ENCODE measurements at regions not wholly inside any gene's neighbourhood (a gene's known extent, or its start where the extent isn't known, plus 50 kb on each side); places are given as distances from the start of the nearest gene placed in this dataset.
A peak's percentile ranks its signal among the peaks of the same experiment; 100 is the strongest.
"Not testable (repeated sequence)": the region's sequence is repeated elsewhere in the genome, so short reads cannot be mapped to it uniquely, and the experiment has no call there.

DNA sequence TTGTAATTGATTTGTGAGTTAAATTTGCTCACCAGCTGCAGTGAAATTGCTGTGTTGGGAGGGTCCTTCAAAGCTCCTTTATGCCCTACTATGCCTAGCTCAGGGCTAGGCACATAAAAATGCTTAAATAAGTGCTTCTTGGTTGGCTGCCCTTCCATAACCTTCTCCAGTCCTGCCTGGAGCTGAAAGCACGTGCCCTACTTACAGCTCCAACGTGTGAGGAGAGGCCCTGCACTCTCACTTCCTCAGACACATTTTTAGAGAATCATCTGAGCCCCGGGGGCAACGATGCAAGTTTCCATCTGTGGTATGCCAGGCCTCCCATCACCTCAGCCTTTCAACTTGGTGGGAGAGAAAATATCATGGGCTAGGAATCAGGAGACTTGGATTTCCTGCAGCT, 202.7 kb downstream of the BCL11A start:
- TF ChIP-seq, protein P1, sequence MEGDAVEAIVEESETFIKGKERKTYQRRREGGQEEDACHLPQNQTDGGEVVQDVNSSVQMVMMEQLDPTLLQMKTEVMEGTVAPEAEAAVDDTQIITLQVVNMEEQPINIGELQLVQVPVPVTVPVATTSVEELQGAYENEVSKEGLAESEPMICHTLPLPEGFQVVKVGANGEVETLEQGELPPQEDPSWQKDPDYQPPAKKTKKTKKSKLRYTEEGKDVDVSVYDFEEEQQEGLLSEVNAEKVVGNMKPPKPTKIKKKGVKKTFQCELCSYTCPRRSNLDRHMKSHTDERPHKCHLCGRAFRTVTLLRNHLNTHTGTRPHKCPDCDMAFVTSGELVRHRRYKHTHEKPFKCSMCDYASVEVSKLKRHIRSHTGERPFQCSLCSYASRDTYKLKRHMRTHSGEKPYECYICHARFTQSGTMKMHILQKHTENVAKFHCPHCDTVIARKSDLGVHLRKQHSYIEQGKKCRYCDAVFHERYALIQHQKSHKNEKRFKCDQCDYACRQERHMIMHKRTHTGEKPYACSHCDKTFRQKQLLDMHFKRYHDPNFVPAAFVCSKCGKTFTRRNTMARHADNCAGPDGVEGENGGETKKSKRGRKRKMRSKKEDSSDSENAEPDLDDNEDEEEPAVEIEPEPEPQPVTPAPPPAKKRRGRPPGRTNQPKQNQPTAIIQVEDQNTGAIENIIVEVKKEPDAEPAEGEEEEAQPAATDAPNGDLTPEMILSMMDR (IDR thresholded peaks at IDR 0.05): no peak
- no peak for TF ChIP-seq EZH2 (IDR thresholded peaks at IDR 0.05; ENCODE audit: borderline replicate concordance, insufficient read depth, low read depth, low read length, poor library complexity, severe bottlenecking)
- DNase-seq (peak; percentile 87), ATAC-seq (ENCODE audit: low read depth) (peak; percentile 22)
- intact Hi-C loops (cut with micrococcal nuclease): loop anchor here (1.0 to 5.0 kb wide), 3 partner anchors 13 to 463 kb away; no protein-coding TSS in a partner anchor
- Histone ChIP-seq H3K9me3 (ENCODE audit: control extremely low read depth in 1 of 3, control insufficient read depth in 2 of 3, insufficient read depth in 1 of 3, low read length in 2 of 3) (peaks cover 0 to 9% (median 3%) of the 10 kb centered on the region in 3 donors), H3K27ac (ENCODE audit: low read length in 2 of 2) (peak overlapping the region; percentile 95), H3K36me3 (replicated peaks in 1 of 2; ENCODE audit: control extremely low read depth in 1 of 2, control insufficient read depth in 1 of 2, extremely low read depth in 1 of 2, insufficient read depth in 2 of 2, low read length in 1 of 2) (no peaks in the 10 kb centered on the region), H3K9ac (ENCODE audit: low read length) (peak overlapping the region; percentile 31), H3K4me2 (replicated peaks; ENCODE audit: low read depth, low read length, poor library complexity, severe bottlenecking) (peak overlapping the region; percentile 75), H3K79me2 (ENCODE audit: control insufficient read depth, insufficient read depth, low read length) (peaks cover 8% of the 10 kb centered on the region), H3K4me1 (ENCODE audit: control insufficient read depth in 2 of 2, insufficient read depth in 2 of 2, low read length in 2 of 2) (peaks cover 80 to 89% of the 10 kb centered on the region in 2 donors), H3K4me3 (ENCODE audit: control extremely low read depth in 1 of 5, extremely low read depth in 1 of 5, insufficient read depth in 1 of 5, low read depth in 2 of 5, low read length in 4 of 5) (no peak overlapping the region), H3K27me3 (replicated peaks in 1 of 4; ENCODE audit: control extremely low read depth in 1 of 4, control insufficient read depth in 3 of 4, insufficient read depth in 4 of 4, low read length in 3 of 4) (no peaks in the 10 kb centered on the region), H4K20me1 (ENCODE audit: control insufficient read depth, insufficient read depth, low read length, poor library complexity, severe bottlenecking) (no peaks in the 10 kb centered on the region), H2AFZ (ENCODE audit: insufficient read depth, low read depth, low read length, poor library complexity, severe bottlenecking) (no peak overlapping the region)
- 8% methylated on average over 2 of the region's 4 CpGs for WGBS (ENCODE audit: insufficient coverage)
- Mint-ChIP-seq H3K9me3 (ENCODE audit: insufficient read depth) (peaks cover 2% of the 10 kb centered on the region), H3K27me3 (no peaks in the 10 kb centered on the region), H3K4me1 (peaks cover 87% of the 10 kb centered on the region), H3K27ac (peak overlapping the region; percentile 99), H3K4me3 (peak overlapping the region; percentile 54)
- POLR2A ChIA-PET: interaction anchor here (0.6 to 5.3 kb wide), 8 partner anchors 13 to 203 kb away, joined by 3 to 64 read pairs (median 6); partner anchors contain the start of gene BCL11A
- CTCF ChIA-PET: interaction anchor here (1.0 to 5.2 kb wide), 9 partner anchors 11 to 200 kb away, joined by 3 to 42 read pairs (median 7); no protein-coding TSS in a partner anchor

DNA sequence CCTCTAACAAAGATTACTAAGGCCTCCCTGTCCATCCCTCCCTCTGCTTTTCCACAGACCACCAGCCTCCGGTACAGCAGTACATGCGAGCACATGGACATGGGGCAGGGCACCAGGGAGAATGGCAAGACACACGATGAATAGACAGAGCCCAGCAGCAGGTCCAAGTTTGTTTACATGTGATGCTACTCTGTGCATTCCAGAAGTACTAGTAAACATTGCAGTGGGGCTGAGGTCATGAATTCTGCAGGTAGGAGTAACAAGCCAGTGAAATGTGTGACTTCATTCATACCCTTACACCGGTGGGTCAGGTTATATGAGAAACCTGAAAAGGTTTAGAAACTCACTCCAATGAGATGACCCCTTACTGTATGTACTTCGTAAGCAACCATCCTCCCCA, 205.7 kb downstream of the BCL11A start:
- H2AFZ ChIP-seq (ENCODE audit: insufficient read depth, low read depth, low read length, poor library complexity, severe bottlenecking): peak overlapping the region; percentile 2
- H3K27me3 Mint-ChIP-seq: no peaks in the 10 kb centered on the region
- intact Hi-C loops (cut with micrococcal nuclease): loop anchor here (5.0 kb wide), 1 partner anchor 35 kb away; no protein-coding TSS in a partner anchor
- H3K4me1 ChIP-seq (ENCODE audit: control insufficient read depth in 2 of 2, insufficient read depth in 2 of 2, low read length in 2 of 2): peaks cover 52 to 60% of the 10 kb centered on the region in 2 donors
- H3K9ac ChIP-seq (ENCODE audit: low read length): no peak overlapping the region
- H3K36me3 ChIP-seq (replicated peaks in 1 of 2; ENCODE audit: control extremely low read depth in 1 of 2, control insufficient read depth in 1 of 2, extremely low read depth in 1 of 2, insufficient read depth in 2 of 2, low read length in 1 of 2): peaks cover 0 to 2% of the 10 kb centered on the region in 2 experiments
- H3K4me3 ChIP-seq (ENCODE audit: control extremely low read depth in 1 of 5, extremely low read depth in 1 of 5, insufficient read depth in 1 of 5, low read depth in 2 of 5, low read length in 4 of 5): no peak overlapping the region
- peaks cover 63% of the 10 kb centered on the region for H3K4me1 Mint-ChIP-seq
- DNase-seq (no peak), ATAC-seq (ENCODE audit: low read depth) (no peak)
- H3K27me3 ChIP-seq (replicated peaks in 1 of 4; ENCODE audit: control extremely low read depth in 1 of 4, control insufficient read depth in 3 of 4, insufficient read depth in 4 of 4, low read length in 3 of 4): no peaks in the 10 kb centered on the region
- ChIA-PET CTCF (interaction anchor here (1.1 kb wide), 1 partner anchor 10 kb away, joined by 4 read pairs; no protein-coding TSS in a partner anchor), POLR2A (no interaction called here)
- H3K27ac ChIP-seq (ENCODE audit: low read length in 2 of 2): peak overlapping the region in 1 of 2 donors; percentile 23
- peak overlapping the region; percentile 28 for H3K27ac Mint-ChIP-seq
- H3K9me3 Mint-ChIP-seq (ENCODE audit: insufficient read depth): peaks cover 2% of the 10 kb centered on the region
- H3K4me2 ChIP-seq (replicated peaks; ENCODE audit: low read depth, low read length, poor library complexity, severe bottlenecking): no peak overlapping the region
- H4K20me1 ChIP-seq (ENCODE audit: control insufficient read depth, insufficient read depth, low read length, poor library complexity, severe bottlenecking): no peaks in the 10 kb centered on the region
- WGBS (ENCODE audit: insufficient coverage): 100% methylated on average over 3 of the region's 5 CpGs
- peaks cover 13% of the 10 kb centered on the region for H3K79me2 ChIP-seq (ENCODE audit: control insufficient read depth, insufficient read depth, low read length)
- peaks cover 0 to 12% (median 3%) of the 10 kb centered on the region in 3 donors for H3K9me3 ChIP-seq (ENCODE audit: control extremely low read depth in 1 of 3, control insufficient read depth in 2 of 3, insufficient read depth in 1 of 3, low read length in 2 of 3)
- no peak overlapping the region for H3K4me3 Mint-ChIP-seq
- TF ChIP-seq EZH2 (IDR thresholded peaks at IDR 0.05; ENCODE audit: borderline replicate concordance, insufficient read depth, low read depth, low read length, poor library complexity, severe bottlenecking): no peak
- TF ChIP-seq, protein P1 (IDR thresholded peaks at IDR 0.05): no peak

DNA sequence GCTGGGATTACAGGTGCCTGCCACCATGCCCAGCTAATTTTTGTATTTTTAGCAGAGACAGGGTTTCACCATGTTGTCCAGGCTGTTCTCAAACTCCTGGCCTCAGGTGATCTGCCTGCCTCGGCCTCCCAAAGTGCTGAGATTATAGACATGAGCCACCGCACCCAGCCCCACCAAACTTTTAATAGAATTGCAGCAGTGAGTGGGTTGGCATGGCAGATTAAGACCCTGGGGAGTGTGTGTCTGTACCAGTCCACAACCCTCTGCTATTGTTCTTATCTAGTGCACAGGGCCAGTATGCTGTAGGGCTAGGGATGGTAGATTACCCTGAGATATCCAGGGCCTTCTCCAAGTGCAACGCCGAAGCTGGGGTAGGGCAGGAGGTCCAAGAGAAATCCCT, 211.0 kb downstream of the BCL11A start:
- H3K27ac Mint-ChIP-seq: not testable (repeated sequence)

More for the DNA sequence above, 211.0 kb downstream of the BCL11A start:
- DNase-seq; H3K27me3 ChIP-seq (replicated peaks in 1 of 4; ENCODE audit: control extremely low read depth in 1 of 4, control insufficient read depth in 3 of 4, insufficient read depth in 4 of 4, low read length in 3 of 4); ATAC-seq (ENCODE audit: low read depth); H3K9me3 ChIP-seq (ENCODE audit: control extremely low read depth in 1 of 3, control insufficient read depth in 2 of 3, insufficient read depth in 1 of 3, low read length in 2 of 3); H3K4me2 ChIP-seq (replicated peaks; ENCODE audit: low read depth, low read length, poor library complexity, severe bottlenecking); H3K4me3 Mint-ChIP-seq; H3K27ac ChIP-seq (ENCODE audit: low read length in 2 of 2); H3K9me3 Mint-ChIP-seq (ENCODE audit: insufficient read depth); H2AFZ ChIP-seq (ENCODE audit: insufficient read depth, low read depth, low read length, poor library complexity, severe bottlenecking); intact Hi-C loops (cut with micrococcal nuclease); H3K4me3 ChIP-seq (ENCODE audit: control extremely low read depth in 1 of 5, extremely low read depth in 1 of 5, insufficient read depth in 1 of 5, low read depth in 2 of 5, low read length in 4 of 5); H4K20me1 ChIP-seq (ENCODE audit: control insufficient read depth, insufficient read depth, low read length, poor library complexity, severe bottlenecking); H3K27me3 Mint-ChIP-seq; H3K36me3 ChIP-seq (replicated peaks in 1 of 2; ENCODE audit: control extremely low read depth in 1 of 2, control insufficient read depth in 1 of 2, extremely low read depth in 1 of 2, insufficient read depth in 2 of 2, low read length in 1 of 2); H3K9ac ChIP-seq (ENCODE audit: low read length): not testable (repeated sequence)
- ChIA-PET POLR2A (interaction anchor here (0.6 to 0.8 kb wide), 2 partner anchors 59 to 151 kb away, joined by 3 to 4 read pairs; no protein-coding TSS in a partner anchor), CTCF (interaction anchor here (1.1 to 3.2 kb wide), 3 partner anchors 11 to 213 kb away, joined by 4 to 15 read pairs (median 5); no protein-coding TSS in a partner anchor)
- peaks cover 26 to 27% of the 10 kb centered on the region in 2 donors for H3K4me1 ChIP-seq (ENCODE audit: control insufficient read depth in 2 of 2, insufficient read depth in 2 of 2, low read length in 2 of 2)
- H3K79me2 ChIP-seq (ENCODE audit: control insufficient read depth, insufficient read depth, low read length): peaks cover 48% of the 10 kb centered on the region
- 100% methylated on average over 2 of the region's 4 CpGs for WGBS (ENCODE audit: insufficient coverage)
- peaks cover 45% of the 10 kb centered on the region for H3K4me1 Mint-ChIP-seq
